Activated T-helper 1 cell treated with anti-CD3 and anti-CD28 coated beads, Interleukin-12 subunit alpha, Interleukin-12 subunit beta, Interleukin-2, Interleukin-4 antibody, amounts not matched to agents 30 ng/mL and 10 ng/mL and 1 ng/mL, durations not matched to agents 14 hours and 24 hours and 36 hours (primary cell): ENCODE measurements at regions not wholly inside any gene's neighbourhood (a gene's known extent, or its start where the extent isn't known, plus 50 kb on each side); places are given as distances from the start of the nearest gene placed in this dataset.
"Not testable (repeated sequence)": the region's sequence is repeated elsewhere in the genome, so short reads cannot be mapped to it uniquely, and the experiment has no call there.

ENCODE experiments used
- DNase-seq: peaks from one replicate; pipeline ENCODE4 v3.0.0; 2021; ENCODE audit warnings: low spot score
- H3K27ac Mint-ChIP-seq: one replicate; pipeline ENCODE4 v1.8.0; 2021; ENCODE audit warnings: mild to moderate bottlenecking, mixed read lengths
- H3K27me3 Mint-ChIP-seq: one replicate; pipeline ENCODE4 v1.8.0; 2022; ENCODE audit warnings: mild to moderate bottlenecking, moderate library complexity, mixed read lengths; ENCODE audit not compliant: insufficient read depth
- H3K36me3 Mint-ChIP-seq: one replicate; pipeline ENCODE4 v1.8.0; 2021; ENCODE audit warnings: low read depth, mixed read lengths
- H3K4me1 Mint-ChIP-seq: one replicate; pipeline ENCODE4 v1.8.0; 2021; ENCODE audit warnings: low read depth, mixed read lengths
- H3K4me3 Mint-ChIP-seq: one replicate; pipeline ENCODE4 v1.8.0; 2021; ENCODE audit warnings: mild to moderate bottlenecking, moderate library complexity, mixed read lengths
- H3K9me3 Mint-ChIP-seq: one replicate; pipeline ENCODE4 v1.8.0; 2021; ENCODE audit warnings: mixed read lengths
- intact Hi-C: fragments of 100-400 bp; cut with micrococcal nuclease; formaldehyde crosslinking; loops from one replicate; pipeline ENCODE4 v1.15.1; 2024

GRCh38 chr7:86985342-86985741 is 74.1 kb downstream of the ELAPOR2 start:
- H3K4me1 Mint-ChIP-seq, DNase-seq, H3K9me3 Mint-ChIP-seq, H3K36me3 Mint-ChIP-seq, intact Hi-C loops, H3K27me3 Mint-ChIP-seq, H3K4me3 Mint-ChIP-seq, H3K27ac Mint-ChIP-seq: not testable (repeated sequence)

GRCh38 chr7:86983654-86984053 is 75.8 kb downstream of the ELAPOR2 start:
- H3K27ac Mint-ChIP-seq, H3K36me3 Mint-ChIP-seq, intact Hi-C loops, H3K9me3 Mint-ChIP-seq, DNase-seq, H3K4me3 Mint-ChIP-seq, H3K27me3 Mint-ChIP-seq: not testable (repeated sequence)
- H3K4me1 Mint-ChIP-seq, result peaks cover 14% of the 10 kb centered on the region

- H3K36me3 Mint-ChIP-seq, H3K9me3 Mint-ChIP-seq, DNase-seq, H3K4me3 Mint-ChIP-seq, intact Hi-C loops, H3K27me3 Mint-ChIP-seq, H3K27ac Mint-ChIP-seq: not testable (repeated sequence)
- H3K4me1 Mint-ChIP-seq, result peaks cover 17% of the 10 kb centered on the region
Measured at GRCh38 chr7:86981937-86982336, 77.5 kb downstream of the ELAPOR2 start.

GRCh38 chr7:86981127-86981526 is 78.3 kb downstream of the ELAPOR2 start:
- Mint-ChIP-seq H3K27ac (no peak overlapping the region), H3K9me3 (no peaks in the 10 kb centered on the region), H3K4me1 (peaks cover 17% of the 10 kb centered on the region), H3K27me3 (no peaks in the 10 kb centered on the region), H3K4me3 (no peak overlapping the region), H3K36me3 (no peaks in the 10 kb centered on the region)
- no peak for DNase-seq
- intact Hi-C loops, result no loop called here

- no peak for DNase-seq
- H3K27me3 Mint-ChIP-seq, result no peaks in the 10 kb centered on the region
- no peaks in the 10 kb centered on the region for H3K9me3 Mint-ChIP-seq
- no peak overlapping the region for H3K27ac Mint-ChIP-seq
- no peak overlapping the region for H3K4me3 Mint-ChIP-seq
- no peaks in the 10 kb centered on the region for H3K36me3 Mint-ChIP-seq
- H3K4me1 Mint-ChIP-seq, result peaks cover 17% of the 10 kb centered on the region
- intact Hi-C loops, result no loop called here
Measured at GRCh38 chr7:86980223-86980622, 79.2 kb downstream of the ELAPOR2 start.

GRCh38 chr7:86978808-86979506 is 80.5 kb downstream of the ELAPOR2 start:
- H3K27me3 Mint-ChIP-seq, result no peaks in the 10 kb centered on the region
- no peak for DNase-seq
- peaks cover 17% of the 10 kb centered on the region for H3K4me1 Mint-ChIP-seq
- no peak overlapping the region for H3K4me3 Mint-ChIP-seq
- no peaks in the 10 kb centered on the region for H3K9me3 Mint-ChIP-seq
- intact Hi-C loops, result no loop called here
- no peak overlapping the region for H3K27ac Mint-ChIP-seq
- no peaks in the 10 kb centered on the region for H3K36me3 Mint-ChIP-seq

- H3K27ac Mint-ChIP-seq, result no peak overlapping the region
- DNase-seq, result no peak
- no peaks in the 10 kb centered on the region for H3K27me3 Mint-ChIP-seq
- H3K9me3 Mint-ChIP-seq, result no peaks in the 10 kb centered on the region
- no peak overlapping the region for H3K4me3 Mint-ChIP-seq
- intact Hi-C loops, result no loop called here
- H3K36me3 Mint-ChIP-seq, result no peaks in the 10 kb centered on the region
- H3K4me1 Mint-ChIP-seq, result peaks cover 17% of the 10 kb centered on the region
Measured at GRCh38 chr7:86976958-86977357, 82.5 kb downstream of the ELAPOR2 start.

- H3K9me3 Mint-ChIP-seq, result no peaks in the 10 kb centered on the region
- peaks cover 17% of the 10 kb centered on the region for H3K4me1 Mint-ChIP-seq
- no peak for DNase-seq
- intact Hi-C loops, result no loop called here
- no peak overlapping the region for H3K27ac Mint-ChIP-seq
- H3K4me3 Mint-ChIP-seq, result no peak overlapping the region
- no peaks in the 10 kb centered on the region for H3K27me3 Mint-ChIP-seq
- no peaks in the 10 kb centered on the region for H3K36me3 Mint-ChIP-seq
Measured at GRCh38 chr7:86975914-86976313, 83.5 kb downstream of the ELAPOR2 start.

GRCh38 chr7:86975449-86975848 is 84.0 kb downstream of the ELAPOR2 start:
- Mint-ChIP-seq H3K36me3 (no peaks in the 10 kb centered on the region), H3K4me1 (peaks cover 17% of the 10 kb centered on the region), H3K27ac (no peak overlapping the region), H3K9me3 (no peaks in the 10 kb centered on the region), H3K27me3 (no peaks in the 10 kb centered on the region), H3K4me3 (no peak overlapping the region)
- intact Hi-C loops, result no loop called here
- no peak for DNase-seq

- Mint-ChIP-seq H3K36me3 (no peaks in the 10 kb centered on the region), H3K9me3 (no peaks in the 10 kb centered on the region), H3K4me3 (no peak overlapping the region), H3K4me1 (no peaks in the 10 kb centered on the region), H3K27ac (no peak overlapping the region), H3K27me3 (no peaks in the 10 kb centered on the region)
- intact Hi-C loops, result no loop called here
- no peak for DNase-seq
Measured at GRCh38 chr7:86972072-86972471, 87.4 kb downstream of the ELAPOR2 start.

- no peak overlapping the region for H3K27ac Mint-ChIP-seq
- no peak overlapping the region for H3K4me3 Mint-ChIP-seq
- intact Hi-C loops, result no loop called here
- H3K27me3 Mint-ChIP-seq, result no peaks in the 10 kb centered on the region
- no peaks in the 10 kb centered on the region for H3K9me3 Mint-ChIP-seq
- H3K4me1 Mint-ChIP-seq, result no peaks in the 10 kb centered on the region
- DNase-seq, result no peak
- no peaks in the 10 kb centered on the region for H3K36me3 Mint-ChIP-seq
Measured at GRCh38 chr7:86970986-86971385, 88.5 kb downstream of the ELAPOR2 start.

GRCh38 chr7:86970547-86970946 is 88.9 kb downstream of the ELAPOR2 start:
- Mint-ChIP-seq H3K4me1 (no peaks in the 10 kb centered on the region), H3K27ac (no peak overlapping the region), H3K36me3 (no peaks in the 10 kb centered on the region), H3K27me3 (peaks cover 2% of the 10 kb centered on the region), H3K4me3 (no peak overlapping the region), H3K9me3 (no peaks in the 10 kb centered on the region)
- DNase-seq, result no peak
- intact Hi-C loops, result no loop called here

- H3K4me3 Mint-ChIP-seq, result no peak overlapping the region
- H3K4me1 Mint-ChIP-seq, result no peaks in the 10 kb centered on the region
- no peaks in the 10 kb centered on the region for H3K9me3 Mint-ChIP-seq
- H3K36me3 Mint-ChIP-seq, result no peaks in the 10 kb centered on the region
- no peak overlapping the region for H3K27ac Mint-ChIP-seq
- H3K27me3 Mint-ChIP-seq, result peaks cover 7% of the 10 kb centered on the region
- intact Hi-C loops, result no loop called here
- no peak for DNase-seq
Measured at GRCh38 chr7:86969865-86970264, 89.6 kb downstream of the ELAPOR2 start.

GRCh38 chr7:86968618-86969017 is 90.8 kb downstream of the ELAPOR2 start:
- no peak for DNase-seq
- Mint-ChIP-seq H3K9me3 (no peaks in the 10 kb centered on the region), H3K4me1 (no peaks in the 10 kb centered on the region), H3K27me3 (peaks cover 7% of the 10 kb centered on the region), H3K4me3 (no peak overlapping the region), H3K27ac (no peak overlapping the region), H3K36me3 (no peaks in the 10 kb centered on the region)
- intact Hi-C loops, result no loop called here
